ENCODE measurements at regions not wholly inside any gene's neighbourhood (a gene's known extent, or its start where the extent isn't known, plus 50 kb on each side); places are given as distances from the start of the nearest gene placed in this dataset.

- TF ChIP-seq CTCF (conservative IDR thresholded peaks at IDR 0.05; ENCODE audit: low read depth, low read length) (no peak), EZH2 (IDR thresholded peaks at IDR 0.05; ENCODE audit: low read length, unreplicated experiment) (no peak)
These were observed 57.1 kb upstream of the MSH6 start for GRCh38 chr2:47725808-47726207.

Data from PC-3 (cell line).